ENCODE measurements at regions not wholly inside any gene's neighbourhood (a gene's known extent, or its start where the extent isn't known, plus 50 kb on each side); places are given as distances from the start of the nearest gene placed in this dataset.

GRCh38 chr11:122340607-122341290, 224.7 kb upstream of the BLID start:
- TF ChIP-seq, protein P1, sequence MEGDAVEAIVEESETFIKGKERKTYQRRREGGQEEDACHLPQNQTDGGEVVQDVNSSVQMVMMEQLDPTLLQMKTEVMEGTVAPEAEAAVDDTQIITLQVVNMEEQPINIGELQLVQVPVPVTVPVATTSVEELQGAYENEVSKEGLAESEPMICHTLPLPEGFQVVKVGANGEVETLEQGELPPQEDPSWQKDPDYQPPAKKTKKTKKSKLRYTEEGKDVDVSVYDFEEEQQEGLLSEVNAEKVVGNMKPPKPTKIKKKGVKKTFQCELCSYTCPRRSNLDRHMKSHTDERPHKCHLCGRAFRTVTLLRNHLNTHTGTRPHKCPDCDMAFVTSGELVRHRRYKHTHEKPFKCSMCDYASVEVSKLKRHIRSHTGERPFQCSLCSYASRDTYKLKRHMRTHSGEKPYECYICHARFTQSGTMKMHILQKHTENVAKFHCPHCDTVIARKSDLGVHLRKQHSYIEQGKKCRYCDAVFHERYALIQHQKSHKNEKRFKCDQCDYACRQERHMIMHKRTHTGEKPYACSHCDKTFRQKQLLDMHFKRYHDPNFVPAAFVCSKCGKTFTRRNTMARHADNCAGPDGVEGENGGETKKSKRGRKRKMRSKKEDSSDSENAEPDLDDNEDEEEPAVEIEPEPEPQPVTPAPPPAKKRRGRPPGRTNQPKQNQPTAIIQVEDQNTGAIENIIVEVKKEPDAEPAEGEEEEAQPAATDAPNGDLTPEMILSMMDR (IDR thresholded peaks at IDR 0.05; ENCODE audit: borderline replicate concordance, insufficient read depth, low read depth, low read length): no peak
- H3K4me3 ChIP-seq (ENCODE audit: low read depth, low read length): no peak overlapping the region

DNA sequence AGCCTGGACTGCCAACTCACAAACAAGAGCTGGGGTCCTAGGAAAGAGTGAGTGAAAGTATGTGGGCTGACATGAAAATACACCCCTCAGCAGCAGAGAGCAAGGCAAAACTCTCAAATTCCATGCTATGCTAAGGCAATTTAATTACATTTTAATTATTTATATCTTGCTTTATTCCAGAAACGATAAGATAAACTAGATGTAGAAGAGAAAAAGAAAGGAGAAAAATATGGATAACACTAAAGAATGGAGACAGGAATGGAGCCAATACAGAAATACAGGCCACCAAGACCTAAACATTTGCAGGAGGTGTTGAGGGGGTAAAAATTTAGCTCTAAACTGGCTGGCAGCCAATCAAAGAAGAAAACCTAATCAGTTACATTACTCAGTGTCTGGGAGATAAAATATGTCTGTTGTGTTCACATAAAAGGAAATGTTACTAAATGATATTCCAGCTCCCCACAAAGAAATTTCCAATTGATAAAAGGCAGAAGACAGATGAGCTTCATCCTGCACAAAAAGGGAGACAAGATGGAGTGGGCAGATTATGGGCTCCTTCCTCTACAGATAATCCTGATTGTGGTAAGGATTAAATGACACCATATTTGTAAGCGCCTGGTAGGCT, 223.5 kb upstream of the BLID start:
- no peak overlapping the region for H3K4me3 ChIP-seq (ENCODE audit: low read depth, low read length)
- TF ChIP-seq, protein P1 (IDR thresholded peaks at IDR 0.05; ENCODE audit: borderline replicate concordance, insufficient read depth, low read depth, low read length): no peak

DNA sequence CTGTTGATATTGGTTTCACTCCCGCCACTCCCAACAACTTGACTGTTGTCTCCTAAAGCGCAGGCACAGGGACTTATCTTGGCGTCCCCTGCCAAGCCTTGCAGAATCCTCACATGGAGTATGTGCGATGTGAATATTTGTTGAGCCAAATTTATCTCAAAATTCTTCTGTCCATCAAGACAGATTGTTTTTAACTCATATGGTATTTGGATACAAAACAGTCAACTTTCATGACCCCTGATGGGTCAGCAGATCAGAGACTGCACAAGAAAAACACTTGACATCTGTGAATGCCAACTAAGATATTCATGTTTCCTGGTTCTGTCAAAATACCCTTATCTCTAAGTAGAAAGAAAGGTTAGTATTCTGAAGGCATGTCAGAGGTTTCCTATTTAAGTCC, 221.7 kb upstream of the BLID start:
- TF ChIP-seq, protein P1 (IDR thresholded peaks at IDR 0.05; ENCODE audit: borderline replicate concordance, insufficient read depth, low read depth, low read length): no peak
- no peak overlapping the region for H3K4me3 ChIP-seq (ENCODE audit: low read depth, low read length)

- TF ChIP-seq, protein P1 (IDR thresholded peaks at IDR 0.05; ENCODE audit: borderline replicate concordance, insufficient read depth, low read depth, low read length): no peak
Measured at GRCh38 chr11:122337241-122337640, 221.2 kb upstream of the BLID start.

DNA sequence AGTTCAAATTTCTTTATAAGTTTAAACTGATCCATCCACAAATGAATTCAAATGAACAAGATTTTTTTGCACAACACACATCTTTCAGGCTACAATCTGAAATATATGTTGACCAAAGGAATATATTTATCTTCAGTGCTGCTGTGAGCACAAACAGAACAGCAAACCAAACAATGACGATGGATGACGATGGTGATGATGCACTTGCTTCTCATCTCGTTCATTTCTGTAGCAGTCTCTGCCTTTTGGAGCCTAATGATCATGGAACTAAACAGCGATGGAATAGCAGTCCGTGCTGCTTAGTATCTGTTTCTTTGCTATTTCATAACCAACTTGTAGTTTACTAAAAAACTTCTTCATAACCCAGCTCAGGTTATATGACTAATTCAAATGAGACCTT, 220.7 kb upstream of the BLID start:
- TF ChIP-seq, protein P1 (IDR thresholded peaks at IDR 0.05; ENCODE audit: borderline replicate concordance, insufficient read depth, low read depth, low read length): no peak

More at GRCh38 chr11:122337241-122337640, 221.2 kb upstream of the BLID start:
- no peak overlapping the region for H3K4me3 ChIP-seq (ENCODE audit: low read depth, low read length)

DNA sequence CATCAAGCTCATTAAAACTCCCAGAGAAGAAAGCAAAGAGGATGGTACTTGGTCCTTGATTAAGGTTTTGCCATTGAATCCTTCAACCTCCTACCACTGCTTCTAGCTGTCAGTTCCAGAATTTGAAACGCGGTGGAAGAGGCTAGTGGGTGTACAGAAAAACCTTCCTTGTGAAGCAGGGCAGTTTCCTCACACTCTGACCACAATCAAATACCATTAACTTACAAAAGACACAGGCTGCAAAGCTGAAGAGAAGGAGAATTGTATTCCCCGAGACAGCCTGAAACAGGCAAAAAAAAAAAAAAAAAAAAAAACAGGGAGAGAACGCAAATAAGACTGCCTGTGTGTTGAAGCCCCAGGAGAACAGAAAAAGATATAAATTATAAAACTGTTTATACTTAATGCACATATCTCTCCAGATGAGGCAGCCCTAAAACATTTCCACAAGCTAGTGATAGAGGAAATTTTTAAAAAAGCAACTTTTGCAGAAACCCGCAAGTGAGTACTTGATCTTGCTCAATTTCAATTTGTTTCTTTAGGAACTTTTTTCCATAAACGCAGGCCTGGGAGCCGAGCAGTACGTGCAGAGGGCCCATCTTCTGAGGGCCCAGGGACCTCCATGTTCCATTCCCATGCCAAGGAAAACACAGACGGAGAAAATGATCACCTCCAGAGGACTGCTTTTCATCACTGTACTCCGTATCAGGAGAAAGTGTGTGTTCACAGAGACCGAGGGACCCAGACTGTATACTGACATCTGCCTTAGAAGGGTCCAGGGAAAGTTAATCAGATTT, 218.7 kb upstream of the BLID start:
- H3K4me3 ChIP-seq (ENCODE audit: low read depth, low read length): no peak overlapping the region
- TF ChIP-seq, protein P1 (IDR thresholded peaks at IDR 0.05; ENCODE audit: borderline replicate concordance, insufficient read depth, low read depth, low read length): no peak

More for the DNA sequence above, 220.7 kb upstream of the BLID start:
- H3K4me3 ChIP-seq (ENCODE audit: low read depth, low read length): no peak overlapping the region
